Activated CD4-positive, CD25-positive, alpha-beta regulatory T cell (primary cell): ENCODE measurements at regions not wholly inside any gene's neighbourhood (a gene's known extent, or its start where the extent isn't known, plus 50 kb on each side); places are given as distances from the start of the nearest gene placed in this dataset.

ENCODE experiments used
- DNase-seq, 4 experiments: peaks; one replicate each; lab custom pipeline; 2025; lab: John Stamatoyannopoulos, UW

GRCh38 chr18:76684265-76684664, 138.1 kb upstream of the ZNF236 start:
- no peak for DNase-seq

GRCh38 chr18:76679945-76680344, 142.4 kb upstream of the ZNF236 start:
- DNase-seq = no peak

GRCh38 chr18:76679259-76679658, 143.1 kb upstream of the ZNF236 start:
- DNase-seq = no peak

GRCh38 chr18:76678248-76678647, 144.1 kb upstream of the ZNF236 start:
- no peak for DNase-seq

- no peak for DNase-seq
Observed at GRCh38 chr18:76674596-76674995, 147.8 kb upstream of the ZNF236 start.

GRCh38 chr18:76673281-76674185, 148.8 kb upstream of the ZNF236 start:
- no peak for DNase-seq

- DNase-seq = no peak
Observed at GRCh38 chr18:76672627-76673026, 149.7 kb upstream of the ZNF236 start.

- no peak for DNase-seq
Observed at GRCh38 chr18:76670564-76671288, 151.6 kb upstream of the ZNF236 start.

GRCh38 chr18:76668546-76668945, 153.8 kb upstream of the ZNF236 start:
- DNase-seq = no peak

GRCh38 chr18:76668119-76668518, 154.2 kb upstream of the ZNF236 start:
- no peak for DNase-seq

GRCh38 chr18:76667603-76668002, 154.8 kb upstream of the ZNF236 start:
- no peak for DNase-seq

GRCh38 chr18:76662626-76663025, 159.7 kb upstream of the ZNF236 start:
- no peak for DNase-seq

- DNase-seq = no peak
Observed at GRCh38 chr18:76660571-76661192, 161.7 kb upstream of the ZNF236 start.

- no peak for DNase-seq
Observed at GRCh38 chr18:76658627-76659026, 163.6 kb upstream of the ZNF516 start.

GRCh38 chr18:76657911-76658470, 162.9 kb upstream of the ZNF516 start:
- no peak for DNase-seq

- no peak for DNase-seq
Observed at GRCh38 chr18:76656925-76657827, 162.1 kb upstream of the ZNF516 start.

GRCh38 chr18:76654577-76654976, 159.5 kb upstream of the ZNF516 start:
- DNase-seq = no peak

GRCh38 chr18:76647322-76647721, 152.3 kb upstream of the ZNF516 start:
- no peak for DNase-seq

GRCh38 chr18:76644580-76644979, 149.5 kb upstream of the ZNF516 start:
- no peak for DNase-seq

GRCh38 chr18:76643996-76644395, 149.0 kb upstream of the ZNF516 start:
- DNase-seq = no peak

GRCh38 chr18:76643199-76643598, 148.2 kb upstream of the ZNF516 start:
- no peak for DNase-seq
